ENCODE measurements at regions not wholly inside any gene's neighbourhood (a gene's known extent, or its start where the extent isn't known, plus 50 kb on each side); places are given as distances from the start of the nearest gene placed in this dataset.
"Not testable (repeated sequence)": the region's sequence is repeated elsewhere in the genome, so short reads cannot be mapped to it uniquely, and the experiment has no call there.

DNA sequence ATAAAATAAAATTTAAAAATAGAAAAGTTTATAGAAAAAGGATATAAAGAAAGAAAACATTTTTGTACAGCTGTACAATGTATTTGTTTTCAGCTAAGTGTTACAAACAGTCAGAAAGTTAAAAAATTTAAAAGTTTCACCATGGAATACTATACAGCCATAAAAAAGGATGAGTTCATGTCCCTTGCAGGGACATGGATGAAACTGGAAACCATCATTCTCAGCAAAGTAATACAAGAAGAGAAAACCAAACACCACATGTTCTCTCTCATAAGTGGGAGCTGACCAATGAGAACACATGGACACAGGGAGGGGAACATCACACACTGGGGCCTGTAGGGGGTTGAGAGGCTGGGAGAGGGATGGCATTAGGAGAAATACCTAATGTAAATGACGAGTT is 229.9 kb upstream of the MCHR2 start:
- DNase-seq = not testable (repeated sequence)

DNA sequence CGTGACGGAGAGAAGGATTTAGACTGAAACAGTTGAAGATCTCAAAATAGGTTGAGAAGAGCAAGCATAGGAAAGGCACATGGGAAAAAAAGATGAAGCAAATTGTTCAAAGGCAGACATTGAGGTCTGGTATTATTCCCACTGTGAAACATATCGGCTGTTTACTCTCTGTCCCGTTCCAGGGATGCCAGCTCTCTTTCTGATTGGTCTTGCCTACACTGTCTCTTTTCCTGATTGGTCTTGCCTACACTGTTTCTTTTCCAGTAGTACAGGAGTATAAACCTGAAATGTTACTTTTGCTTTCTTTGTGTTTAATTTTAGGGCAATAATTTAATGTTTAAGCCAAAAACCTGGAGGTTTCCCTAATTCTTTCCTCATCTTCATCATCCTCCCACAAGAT is 226.5 kb upstream of the MCHR2 start:
- no peak for DNase-seq

DNA sequence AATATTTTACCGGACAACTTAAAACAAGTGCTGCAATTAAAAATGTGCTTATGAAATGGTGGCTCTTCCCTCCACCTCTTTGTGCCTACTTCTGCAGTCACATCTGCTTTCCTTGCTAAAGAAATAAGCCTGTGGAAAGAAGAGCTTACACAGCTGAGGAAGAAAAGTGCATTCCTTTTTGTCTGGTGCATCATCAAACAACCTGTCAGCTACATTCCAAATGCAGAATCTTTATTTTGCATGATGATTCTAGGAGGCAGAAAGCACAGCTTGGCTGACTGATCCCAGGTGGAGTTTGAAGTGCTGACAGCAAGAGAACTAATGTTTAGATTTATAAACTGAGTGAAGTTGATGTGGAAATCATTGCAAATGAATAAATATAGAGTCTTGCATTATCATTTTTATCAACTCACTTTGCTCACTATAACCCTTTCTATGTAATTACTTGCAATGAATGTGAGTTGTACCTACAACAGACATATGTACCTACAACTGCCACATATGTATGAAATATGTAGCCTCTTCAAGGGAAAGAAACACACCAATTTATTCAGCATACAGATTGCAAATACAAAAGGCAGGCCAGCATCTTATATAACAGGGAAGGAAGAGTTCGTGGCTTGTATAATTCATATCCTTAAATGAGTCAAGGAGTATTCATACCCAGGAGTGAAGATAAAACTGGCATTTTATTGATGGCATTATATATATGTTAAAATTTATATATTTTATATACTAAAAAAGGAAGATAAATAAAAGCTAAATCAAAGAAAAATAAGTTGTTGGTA is 223.4 kb upstream of the MCHR2 start:
- DNase-seq = no peak

DNA sequence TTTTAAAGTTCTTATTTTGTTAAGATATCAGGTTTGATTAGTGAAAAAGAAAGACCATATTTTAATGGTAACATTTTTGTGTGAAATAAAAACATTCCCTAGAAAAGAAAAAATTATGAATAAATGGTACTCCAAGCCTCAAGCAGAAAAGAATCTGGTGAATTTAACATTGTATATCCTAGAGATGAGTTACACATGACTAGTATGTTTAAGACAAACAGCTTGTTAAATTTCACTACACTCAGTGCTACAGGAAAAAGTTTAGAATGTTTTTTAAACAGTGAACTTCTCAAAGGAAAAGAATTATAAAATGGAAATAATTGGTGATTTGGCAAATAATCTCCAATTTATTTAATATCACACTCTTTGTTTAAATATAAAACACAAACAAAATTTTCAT is 222.7 kb upstream of the MCHR2 start:
- DNase-seq = no peak

DNA sequence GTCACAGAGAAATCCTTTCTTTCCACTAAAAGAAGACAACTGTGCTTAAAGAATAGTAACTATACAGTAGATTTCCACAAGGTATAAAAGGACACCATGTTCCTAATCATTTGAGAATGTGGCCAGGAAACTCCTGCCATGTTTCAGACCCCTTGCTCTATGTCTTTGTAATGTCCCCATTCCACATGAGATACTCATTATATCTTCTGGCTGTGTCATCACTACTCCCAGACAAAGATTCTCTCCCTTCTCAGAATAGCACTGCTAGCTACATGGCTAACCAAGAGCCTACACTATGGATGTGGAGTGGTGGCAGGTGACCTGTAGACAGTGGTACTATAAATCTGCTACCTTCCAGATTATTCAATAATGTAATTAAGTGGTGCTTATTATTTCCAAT is 218.1 kb upstream of the MCHR2 start:
- no peak for DNase-seq

DNA sequence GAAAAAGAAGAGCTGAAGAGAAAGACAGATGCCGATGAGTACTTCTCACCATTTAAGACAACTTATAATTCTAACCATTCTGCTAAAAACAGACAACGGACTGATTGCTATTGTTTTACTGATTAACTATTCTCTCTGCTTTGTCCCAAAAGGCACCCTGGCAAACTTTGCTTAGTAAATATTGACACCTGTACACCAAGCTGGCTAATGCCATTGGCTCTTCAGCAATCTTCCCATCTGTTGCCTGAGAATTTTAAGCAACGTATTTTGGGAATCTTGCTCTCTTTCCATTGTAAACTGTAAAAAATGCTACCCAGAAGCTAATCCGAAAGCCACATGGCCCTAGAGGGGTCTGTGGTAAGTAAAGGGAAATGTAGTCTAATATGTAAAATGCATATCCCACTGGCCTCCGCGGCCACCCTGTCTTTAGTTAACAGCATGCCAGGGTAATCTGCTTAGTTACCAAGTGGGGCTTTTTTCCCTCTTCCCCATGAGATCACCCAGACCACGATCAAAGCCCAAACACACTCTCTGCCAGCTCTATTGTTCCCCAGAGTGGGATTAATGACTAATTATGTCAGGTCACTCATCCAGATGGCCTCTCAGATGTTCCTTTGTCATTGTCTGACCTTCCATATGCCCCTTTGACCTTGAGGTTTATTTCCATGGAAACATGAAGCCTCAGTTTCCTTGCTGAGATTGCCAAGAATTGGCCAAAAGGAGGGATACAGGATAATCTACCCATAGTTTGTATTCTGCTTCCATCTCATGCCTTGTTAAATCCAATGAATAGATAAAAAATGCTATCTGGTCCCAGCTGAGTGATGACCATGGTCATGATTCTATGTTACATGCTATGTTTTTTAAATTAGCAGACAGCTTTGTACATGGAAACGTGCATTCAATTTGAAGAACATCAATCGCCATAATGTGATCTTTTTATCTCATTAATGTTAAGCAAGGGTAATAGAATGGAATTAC is 216.4 kb upstream of the MCHR2 start:
- DNase-seq = no peak

DNA sequence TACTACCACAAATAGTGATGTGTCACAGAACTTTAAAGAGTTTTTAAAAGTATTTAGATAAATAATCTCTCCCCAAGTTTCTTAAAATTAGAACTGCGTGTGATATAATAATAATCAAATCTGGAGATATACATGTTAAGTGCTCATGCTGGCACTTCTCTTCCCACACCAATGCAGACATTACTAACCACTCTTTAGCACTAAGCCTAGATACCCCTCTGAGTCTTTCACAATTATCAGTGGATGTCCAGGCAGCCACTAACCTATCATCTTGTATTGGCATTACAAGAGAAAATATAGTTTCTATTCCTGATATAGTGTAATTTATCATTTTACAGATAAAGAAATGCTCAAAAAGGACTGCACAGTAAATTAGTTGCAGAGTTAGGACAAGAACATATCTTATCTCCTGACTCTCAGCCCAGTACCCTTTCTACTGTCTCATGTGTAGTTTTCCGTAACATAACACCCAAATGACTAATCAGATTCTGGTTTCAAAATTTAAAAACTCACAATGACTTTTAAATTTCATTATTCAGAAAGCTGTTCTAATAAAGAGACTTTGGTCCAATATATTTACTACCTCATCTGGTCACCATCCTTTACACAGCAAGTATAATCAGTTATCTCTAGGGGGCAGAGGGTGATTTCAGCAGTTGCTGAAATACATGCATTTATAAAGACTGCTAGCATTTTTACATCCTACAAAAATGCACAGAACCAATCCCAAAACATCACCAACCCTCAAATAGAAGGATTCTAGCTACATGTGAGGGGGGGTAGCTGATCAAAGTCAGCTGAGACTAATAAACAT is 215.5 kb upstream of the MCHR2 start:
- no peak for DNase-seq

DNA sequence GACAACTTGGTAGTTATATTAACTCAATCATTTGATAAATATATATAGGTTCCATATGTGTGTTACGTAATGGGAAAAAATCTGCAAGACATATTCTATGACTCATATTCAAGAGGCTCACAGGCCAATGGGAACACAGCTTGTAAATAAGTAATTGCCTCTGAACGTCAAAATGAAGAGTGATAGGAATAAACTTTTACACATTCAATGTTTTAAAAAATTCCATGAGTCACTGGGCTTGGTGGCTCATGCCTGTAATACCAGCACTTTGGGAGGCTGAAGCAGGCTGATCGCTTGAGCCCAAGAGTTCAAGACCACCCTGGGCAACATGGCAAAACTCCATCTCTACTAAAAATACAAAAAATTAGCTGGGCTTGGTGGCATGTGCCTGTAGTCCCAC is 209.4 kb upstream of the MCHR2 start:
- no peak for DNase-seq

DNA sequence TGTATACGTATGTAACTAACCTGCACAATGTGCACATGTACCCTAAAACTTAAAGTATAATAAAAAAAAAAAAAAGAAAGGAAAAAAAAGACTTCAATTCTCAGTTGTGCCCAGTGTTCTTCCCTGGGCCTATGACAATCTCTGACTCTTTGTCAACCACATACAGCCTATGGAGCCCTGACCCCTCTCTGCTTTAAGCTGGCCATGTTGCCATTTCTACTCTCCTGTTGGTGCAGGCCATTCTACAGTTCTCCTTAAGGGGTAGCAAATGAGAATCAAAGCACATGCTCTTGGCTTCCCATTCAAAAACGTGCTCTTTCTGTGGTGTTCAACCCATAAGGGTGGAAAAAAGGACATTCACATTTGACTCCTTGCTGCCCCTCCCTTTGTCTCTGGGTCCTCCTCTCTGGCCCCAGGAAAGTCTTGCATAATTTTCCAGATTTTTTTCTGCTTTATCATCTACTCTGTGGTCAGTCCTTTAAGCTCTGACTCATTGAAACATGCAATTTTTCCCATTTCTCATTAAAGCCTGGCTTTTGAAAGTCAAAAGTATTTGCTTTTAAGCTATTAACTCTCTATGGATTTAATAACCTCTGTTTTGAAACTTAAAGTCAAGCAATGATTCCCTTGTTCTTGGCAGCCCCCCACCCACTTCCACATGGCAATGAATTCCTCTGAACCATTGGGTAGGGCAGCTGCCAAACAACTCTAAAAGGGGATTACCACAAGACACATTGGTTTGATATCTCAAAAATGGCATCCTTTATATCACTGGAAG is 208.6 kb upstream of the MCHR2 start:
- DNase-seq = no peak

DNA sequence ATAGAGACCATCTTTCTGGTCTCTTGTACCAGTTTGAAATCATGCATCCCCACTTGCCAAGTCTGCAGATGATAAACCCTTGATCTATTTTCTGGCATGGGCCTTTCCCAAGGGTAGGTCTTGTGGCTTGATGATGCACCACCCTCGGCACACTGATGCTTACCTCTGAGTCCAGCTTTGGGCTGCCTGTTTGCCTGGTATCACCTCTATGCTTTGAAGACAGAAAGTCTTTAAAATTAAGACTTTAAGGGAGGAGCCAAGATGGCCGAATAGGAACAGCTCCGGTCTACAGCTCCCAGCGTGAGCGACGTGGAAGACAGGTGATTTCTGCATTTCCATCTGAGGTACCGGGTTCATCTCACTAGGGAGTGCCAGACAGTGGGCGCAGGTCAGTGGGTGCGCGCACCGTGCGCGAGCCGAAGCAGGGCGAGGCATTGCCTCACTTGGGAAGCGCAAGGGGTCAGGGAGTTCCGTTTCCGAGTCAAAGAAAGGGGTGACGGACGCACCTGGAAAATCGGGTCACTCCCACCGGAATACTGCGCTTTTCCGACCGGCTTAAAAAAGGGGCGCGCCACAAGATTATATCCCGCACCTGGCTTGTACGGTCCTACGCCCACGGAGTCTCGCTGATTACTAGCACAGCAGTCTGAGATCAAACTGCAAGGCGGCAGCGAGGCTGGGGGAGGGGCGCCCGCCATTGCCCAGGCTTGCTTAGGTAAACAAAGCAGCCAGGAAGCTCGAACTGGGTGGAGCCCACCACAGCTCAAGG is 202.4 kb upstream of the MCHR2 start:
- not testable (repeated sequence) for DNase-seq

DNA sequence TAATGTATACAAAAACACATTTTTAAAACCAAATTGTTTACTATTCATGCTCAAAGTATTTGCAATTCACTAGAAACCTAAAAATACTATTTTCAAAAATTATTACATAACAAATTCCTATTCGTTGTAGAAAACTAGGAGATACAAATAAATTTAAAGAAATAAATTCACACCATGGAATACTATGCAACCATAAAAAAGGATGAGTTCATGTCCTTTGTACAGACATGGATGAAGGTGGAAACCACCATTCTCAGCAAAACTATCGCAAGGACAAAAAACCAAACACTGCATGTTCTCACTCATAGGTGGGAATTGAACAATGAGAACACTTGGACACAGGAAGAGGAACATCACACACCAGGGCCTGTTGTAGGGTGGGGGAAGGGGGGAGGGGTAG is 201.2 kb upstream of the MCHR2 start:
- not testable (repeated sequence) for DNase-seq

DNA sequence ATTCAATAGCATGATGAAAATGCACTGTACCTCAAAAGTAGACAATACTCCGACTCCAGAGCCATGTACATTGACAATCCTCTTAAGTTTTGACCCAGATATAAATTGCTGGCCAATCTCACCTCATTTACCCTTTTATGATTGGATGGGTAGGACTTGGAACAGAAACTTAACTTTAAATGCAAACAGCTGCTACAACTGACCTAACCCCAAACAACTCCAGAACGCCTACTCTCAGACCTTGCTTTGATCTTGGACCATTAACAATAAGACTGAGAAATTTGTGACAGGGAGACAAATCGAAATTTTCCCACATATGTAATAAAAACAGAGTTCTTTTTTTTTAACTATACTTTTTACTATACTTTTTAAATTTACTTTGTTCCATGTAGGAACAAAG is 200.5 kb upstream of the MCHR2 start:
- no peak for DNase-seq

DNA sequence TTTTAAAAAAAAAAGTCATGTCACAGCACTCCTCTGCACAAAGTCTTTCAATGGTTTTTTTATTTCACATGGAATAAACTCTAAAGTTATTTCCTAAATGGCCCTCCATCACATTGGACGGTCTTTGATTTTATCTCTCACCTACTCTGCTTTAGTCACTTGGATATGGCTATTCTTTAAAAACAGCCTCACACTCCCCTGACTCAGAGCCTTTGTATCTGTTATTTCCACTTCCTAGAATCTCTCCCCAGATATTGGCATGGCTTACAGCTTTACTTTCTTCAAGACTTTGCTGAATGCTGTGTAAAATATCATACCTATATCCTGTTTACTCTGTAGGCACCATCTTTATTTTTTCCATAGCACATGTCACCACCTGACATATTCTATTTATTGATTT is 194.7 kb upstream of the MCHR2 start:
- no peak for DNase-seq

DNA sequence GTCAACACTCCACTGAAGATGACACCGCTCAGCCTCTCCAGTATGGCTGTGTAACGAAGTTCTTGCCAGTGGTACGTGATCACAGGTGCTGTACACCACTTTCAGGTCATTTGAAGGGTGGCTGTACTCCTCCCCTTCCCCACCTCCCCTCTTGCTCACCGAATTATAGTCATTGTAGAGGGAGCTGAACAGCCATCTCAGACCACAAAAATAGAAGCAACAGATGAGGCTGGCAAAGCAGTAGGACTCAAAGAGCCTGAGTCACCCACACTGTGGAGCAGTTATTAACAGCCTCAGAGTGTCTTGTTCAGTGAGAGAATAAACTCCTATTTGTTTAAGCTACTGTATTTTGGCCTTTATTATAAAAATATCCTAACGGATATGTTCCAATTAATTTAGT is 192.5 kb upstream of the MCHR2 start:
- no peak for DNase-seq

DNA sequence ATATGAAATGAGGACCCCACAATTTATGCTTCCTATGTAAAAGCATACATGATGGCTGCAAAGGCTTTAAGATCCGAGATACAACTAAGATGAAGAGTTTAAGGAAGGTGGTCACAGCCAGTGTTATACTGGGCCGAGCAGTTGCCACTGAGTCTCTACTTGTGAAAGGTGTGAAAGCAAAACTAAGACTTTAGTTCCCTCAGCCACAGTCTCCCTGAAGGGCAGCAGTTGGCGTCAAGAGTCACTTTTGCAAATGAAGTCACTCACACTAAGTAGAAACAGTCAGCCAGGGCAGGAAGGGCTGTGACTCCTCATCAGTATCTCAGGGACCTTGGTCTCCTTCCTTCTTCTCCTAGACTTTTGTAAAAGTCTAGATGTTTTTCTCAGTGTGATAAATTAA is 191.6 kb upstream of the MCHR2 start:
- no peak for DNase-seq

DNA sequence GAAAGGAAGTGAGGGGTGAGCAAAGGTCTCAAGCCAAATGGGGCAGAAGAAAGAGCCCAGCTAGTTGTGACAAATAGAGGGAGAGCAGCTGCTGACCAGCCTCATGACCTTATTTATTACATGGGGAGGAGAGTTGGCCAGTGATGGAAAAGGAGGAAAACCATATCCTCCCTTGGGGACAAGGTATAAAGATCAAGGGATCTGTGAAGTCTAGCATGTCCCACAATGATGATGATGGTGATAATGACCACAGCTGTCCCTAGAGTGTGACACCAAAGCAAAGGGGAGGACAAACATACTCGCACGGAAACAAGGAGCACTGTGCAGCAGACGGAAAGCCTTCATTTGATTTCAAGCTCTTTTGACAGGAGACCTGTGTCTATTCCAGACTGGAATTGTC is 190.4 kb upstream of the MCHR2 start:
- no peak for DNase-seq

DNA sequence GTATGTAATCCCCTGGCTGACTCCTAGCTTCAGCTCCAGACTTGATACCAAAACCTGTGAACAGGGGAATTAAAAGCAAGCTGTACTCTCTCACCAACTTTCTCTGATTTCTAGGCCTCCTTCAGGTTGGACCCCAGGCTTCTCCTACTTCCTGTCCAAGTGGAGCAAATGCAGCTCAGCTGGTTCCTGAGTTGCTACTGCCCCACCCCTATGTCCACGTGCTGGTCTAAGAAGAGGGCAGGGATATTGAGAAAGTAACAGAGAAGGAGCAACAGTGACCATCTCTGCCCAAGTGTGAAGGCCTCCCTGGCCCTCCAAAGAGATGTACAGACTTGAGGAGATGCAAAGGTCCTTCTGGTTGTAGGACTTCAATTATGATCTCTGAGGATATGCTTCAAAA is 188.3 kb upstream of the MCHR2 start:
- no peak for DNase-seq

DNA sequence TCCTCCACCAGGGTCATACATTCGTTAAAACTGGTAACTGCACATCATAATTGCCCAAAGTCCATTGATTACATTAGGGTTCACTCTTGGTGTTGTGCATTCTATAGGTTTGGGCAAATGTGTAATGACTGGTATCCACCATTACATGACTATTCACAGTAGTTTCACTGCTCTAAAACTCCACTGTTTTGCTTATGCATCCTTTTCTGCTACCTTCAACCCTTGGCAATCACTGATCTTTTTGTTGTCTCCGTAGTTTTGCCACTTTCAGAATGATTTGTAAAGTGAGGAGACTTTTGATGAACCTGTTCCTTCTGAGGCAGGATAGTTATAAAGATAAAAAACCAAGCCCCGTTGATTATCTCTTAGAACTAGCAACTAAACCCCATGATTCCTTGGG is 187.3 kb upstream of the MCHR2 start:
- no peak for DNase-seq

DNA sequence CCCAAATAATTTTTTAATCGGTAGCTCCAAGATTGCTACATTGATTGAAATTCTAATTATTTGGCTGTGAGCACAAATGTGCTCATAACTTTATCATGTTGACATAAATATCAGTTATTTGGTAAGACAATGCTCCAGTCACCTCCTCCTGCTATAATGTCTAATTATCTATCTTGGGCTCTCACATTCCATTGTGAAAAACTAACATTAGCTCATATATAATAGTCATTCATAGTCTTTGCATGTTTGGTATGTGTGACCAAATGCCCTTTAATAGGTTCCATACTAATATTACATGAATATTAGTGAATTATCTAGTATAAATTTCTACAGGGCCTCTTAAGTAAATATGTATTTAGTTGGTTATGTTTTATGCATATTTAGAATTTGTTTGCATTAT is 185.6 kb upstream of the MCHR2 start:
- DNase-seq = no peak

DNA sequence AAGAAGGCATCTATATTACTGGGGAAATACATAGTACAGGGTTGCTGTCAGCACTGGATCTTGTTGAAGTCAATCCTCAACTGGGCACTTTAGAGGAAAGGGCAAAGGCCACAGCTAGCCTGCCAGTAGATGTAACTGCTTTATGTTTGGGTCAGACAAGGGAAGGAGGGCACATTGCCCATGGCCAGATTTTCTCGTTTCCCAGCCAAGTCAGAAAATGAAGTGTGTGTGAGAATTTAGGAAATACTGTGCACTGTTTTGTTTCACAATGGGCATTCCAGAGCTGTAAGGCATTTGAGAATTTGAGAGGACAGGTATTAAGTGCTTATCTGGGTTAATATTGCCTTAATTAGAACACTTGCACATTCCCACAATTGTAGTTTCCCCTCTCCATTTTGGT is 183.9 kb upstream of the MCHR2 start:
- no peak for DNase-seq

DNA sequence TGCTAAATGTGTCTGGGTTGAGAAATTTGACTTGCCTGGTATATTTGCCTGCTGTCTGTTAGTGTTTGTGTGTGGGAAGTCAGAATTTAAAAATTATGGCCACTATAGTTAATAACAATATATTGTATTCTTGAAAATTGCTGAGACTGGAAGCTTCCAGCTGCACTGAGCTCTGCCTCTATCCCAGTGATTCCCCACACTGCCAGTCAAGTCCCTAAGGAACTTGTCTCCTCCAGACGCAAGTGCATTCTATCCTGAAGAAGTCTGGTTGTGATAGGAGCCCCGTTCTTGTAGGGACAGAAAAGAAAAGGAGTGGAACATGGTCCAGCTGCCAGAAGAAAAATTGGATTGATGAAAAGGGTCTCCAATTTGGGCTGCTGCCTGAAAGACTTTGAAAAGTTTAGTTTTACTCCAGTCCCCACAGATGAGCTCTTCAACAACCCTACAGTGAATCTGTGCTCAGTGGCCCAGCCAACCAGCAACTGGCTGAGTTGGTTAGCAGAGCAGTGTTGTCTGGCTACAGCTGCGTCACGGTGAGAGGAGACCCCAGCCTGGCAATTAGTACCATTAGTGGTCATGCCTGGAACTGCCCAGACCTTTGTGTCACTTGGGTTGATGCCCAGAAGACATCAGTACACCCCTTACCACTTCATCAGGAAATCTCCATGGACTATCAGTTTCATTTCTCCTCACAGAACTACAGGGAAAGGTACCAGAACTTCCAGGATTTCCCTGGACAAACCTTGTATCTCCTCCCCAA is 183.1 kb upstream of the MCHR2 start:
- no peak for DNase-seq
